ENCODE measurements at regions not wholly inside any gene's neighbourhood (a gene's known extent, or its start where the extent isn't known, plus 50 kb on each side); places are given as distances from the start of the nearest gene placed in this dataset.

- no peak for TF ChIP-seq CTCF (IDR thresholded peaks at IDR 0.05; ENCODE audit: low read depth, low read length, missing input control)
- TF ChIP-seq GABPA (IDR thresholded peaks at IDR 0.05 in 1 of 2, conservative IDR thresholded peaks at IDR 0.05 in 1 of 2) = no peak
- no peak for TF ChIP-seq REST (IDR thresholded peaks at IDR 0.05)
Measured at GRCh38 chr6:154648188-154648887, 84.9 kb upstream of the SCAF8 start.
